Astrocyte of the spinal cord (primary cell): ENCODE measurements at regions not wholly inside any gene's neighbourhood (a gene's known extent, or its start where the extent isn't known, plus 50 kb on each side); places are given as distances from the start of the nearest gene placed in this dataset.

Experiments
- DNase-seq: peaks from one replicate; pipeline ENCODE4 v3.0.0; 2011; ENCODE audit warnings: low read depth, low spot score
- H3K4me3 ChIP-seq: 2 replicates; pipeline ENCODE4 v1.5.1; 2011; ENCODE audit warnings: low read depth, mild to moderate bottlenecking, low read length, moderate library complexity
- CTCF ChIP-seq: IDR thresholded peaks from 2 replicates; pipeline ENCODE4 v1.5.1; 2012; ENCODE audit warnings: low read depth, mild to moderate bottlenecking, low read length, inconsistent platforms
- in situ Hi-C: cut with HindIII; loops from 2 replicates; pipeline ENCODE4 v1.10.0; 2017; ENCODE audit warnings: low sequenced_read_pairs

- in situ Hi-C loops, result no loop called here
Observed at GRCh38 chrX:125004799-125005198, 314.9 kb upstream of the TEX13C start.

GRCh38 chrX:125005863-125006262 lies 313.8 kb upstream of the TEX13C start:
- TF ChIP-seq CTCF, result no peak
- no peak for DNase-seq
- no peak overlapping the region for H3K4me3 ChIP-seq
- in situ Hi-C loops, result no loop called here

More at GRCh38 chrX:125004799-125005198, 314.9 kb upstream of the TEX13C start:
- no peak for DNase-seq
- no peak overlapping the region for H3K4me3 ChIP-seq
- TF ChIP-seq CTCF, result no peak

GRCh38 chrX:125006704-125007103 lies 313.0 kb upstream of the TEX13C start:
- no peak for TF ChIP-seq CTCF
- H3K4me3 ChIP-seq, result no peak overlapping the region
- no peak for DNase-seq
- in situ Hi-C loops, result no loop called here

- in situ Hi-C loops, result no loop called here
Observed at GRCh38 chrX:125012585-125012984, 307.1 kb upstream of the TEX13C start.

GRCh38 chrX:125029131-125029530 lies 290.5 kb upstream of the TEX13C start:
- H3K4me3 ChIP-seq, result no peak overlapping the region
- DNase-seq, result no peak
- no peak for TF ChIP-seq CTCF
- in situ Hi-C loops, result no loop called here

More at GRCh38 chrX:125012585-125012984, 307.1 kb upstream of the TEX13C start:
- no peak for DNase-seq
- no peak overlapping the region for H3K4me3 ChIP-seq
- no peak for TF ChIP-seq CTCF
